ENCODE measurements at regions not wholly inside any gene's neighbourhood (a gene's known extent, or its start where the extent isn't known, plus 50 kb on each side); places are given as distances from the start of the nearest gene placed in this dataset.

GRCh38 chr11:115700981-115701875, 197.0 kb upstream of the CADM1 start:
- TF ChIP-seq POLR2A (IDR thresholded peaks at IDR 0.05) (no peak), CTCF (IDR thresholded peaks at IDR 0.05) (no peak), POLR2AphosphoS5 (IDR thresholded peaks at IDR 0.05) (no peak)

Data from prostate gland (tissue), 2 donors.